HG03039 (cell line): ENCODE measurements at regions not wholly inside any gene's neighbourhood (a gene's known extent, or its start where the extent isn't known, plus 50 kb on each side); places are given as distances from the start of the nearest gene placed in this dataset.
"Not testable (repeated sequence)": the region's sequence is repeated elsewhere in the genome, so short reads cannot be mapped to it uniquely, and the experiment has no call there.

ENCODE experiments used
- ATAC-seq: cut with Tn5 transposase; IDR thresholded peaks from one replicate; pipeline ENCODE4 v1.9.1; 2021; ENCODE audit warnings: mild to moderate bottlenecking, moderate library complexity; ENCODE audit not compliant: unreplicated experiment

DNA sequence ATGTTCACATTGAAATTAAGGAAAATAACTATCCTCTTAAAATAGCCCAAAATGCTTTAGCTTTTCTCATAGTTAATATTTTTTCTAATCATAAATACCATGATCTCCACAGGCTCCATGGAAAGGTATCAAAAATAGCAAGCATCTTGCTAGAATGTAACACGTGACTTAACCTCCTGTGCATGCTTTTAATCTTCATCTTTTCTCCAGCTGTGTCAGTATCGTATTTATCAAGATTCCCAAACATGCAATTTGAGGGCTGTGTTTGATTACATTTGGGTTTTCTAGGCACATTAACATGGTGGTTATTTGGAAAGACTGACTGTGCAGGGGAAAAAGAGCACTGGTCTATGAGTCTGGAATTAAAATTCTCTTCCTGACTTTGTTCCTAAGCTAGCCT lies 472.5 kb upstream of the MCTP2 start:
- ATAC-seq, result no peak

DNA sequence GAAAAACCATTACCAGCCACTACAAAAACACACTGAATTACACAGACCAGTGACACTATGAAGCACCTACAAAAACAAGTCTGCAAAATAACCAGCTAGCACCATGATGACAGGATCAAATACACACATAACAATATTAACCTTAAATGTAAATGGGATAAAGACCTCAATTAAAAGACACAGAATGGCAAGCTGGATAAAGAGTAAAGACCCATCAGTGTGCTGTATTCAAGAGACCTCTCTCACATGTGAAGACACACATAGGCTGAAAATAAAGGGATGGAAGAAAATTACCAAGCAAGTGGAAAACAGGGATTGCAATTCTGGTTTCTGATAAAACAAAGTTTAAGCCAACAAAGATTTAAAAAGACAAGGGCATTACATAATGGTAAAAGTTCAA lies 482.7 kb upstream of the MCTP2 start:
- no peak for ATAC-seq

DNA sequence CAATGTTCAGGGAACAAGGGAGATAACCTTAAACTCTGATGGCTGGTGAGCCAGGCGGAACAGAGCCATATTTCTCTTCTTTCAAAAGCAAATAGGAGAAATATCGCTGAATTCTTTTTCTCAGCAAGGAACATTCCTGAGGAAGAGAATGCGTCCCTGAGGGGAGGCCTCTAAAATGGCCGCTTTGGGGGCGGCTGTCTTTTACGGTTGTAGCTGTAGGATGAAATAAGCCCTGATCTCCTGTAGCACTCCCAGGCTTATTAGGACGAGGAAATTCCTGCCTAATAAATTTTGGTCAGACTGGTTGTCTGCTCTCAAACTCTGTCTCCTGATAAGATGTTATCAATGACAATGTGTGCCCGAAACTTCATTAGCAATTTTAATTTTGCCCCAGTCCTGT lies 496.4 kb upstream of the MCTP2 start:
- ATAC-seq, result not testable (repeated sequence)

DNA sequence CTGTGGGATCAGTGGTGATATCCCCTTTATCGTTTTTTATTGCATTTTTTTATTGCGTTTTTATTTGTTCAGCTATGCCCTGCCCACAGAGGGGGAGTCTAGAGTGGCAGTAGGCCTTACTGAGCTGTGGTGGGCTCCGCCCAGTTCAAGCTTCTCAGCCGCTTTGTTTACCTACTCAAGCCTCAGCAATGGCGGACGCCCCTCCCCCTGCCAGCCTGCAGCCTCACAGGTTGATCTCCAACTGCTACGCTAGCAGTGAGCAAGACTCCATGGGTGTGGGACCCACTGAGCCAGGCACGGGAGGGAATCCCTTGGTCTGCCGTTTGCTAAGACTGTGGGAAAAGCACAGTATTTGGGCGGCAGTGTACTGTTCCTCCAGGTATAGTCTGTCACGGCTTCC lies 500.6 kb upstream of the MCTP2 start:
- no peak for ATAC-seq

DNA sequence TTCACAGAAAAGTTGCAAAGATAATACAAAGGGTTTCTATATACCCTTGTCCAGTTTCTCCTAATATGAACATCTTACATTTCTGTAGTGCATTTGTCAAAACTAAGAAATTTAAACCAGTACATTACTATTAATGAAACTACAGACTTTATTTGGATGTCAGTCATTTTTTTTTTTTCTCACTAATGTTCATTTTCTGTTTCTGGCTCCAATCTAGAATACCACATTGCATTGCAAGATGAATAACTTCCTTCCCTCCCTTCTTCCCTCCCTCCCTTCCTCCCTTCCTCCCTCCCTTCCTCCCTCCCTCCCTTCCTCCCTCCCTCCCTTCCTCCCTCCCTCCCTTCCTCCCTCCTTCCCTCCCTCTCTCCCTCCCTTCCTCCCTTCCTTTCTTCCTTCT lies 509.2 kb upstream of the MCTP2 start:
- ATAC-seq, result no peak

DNA sequence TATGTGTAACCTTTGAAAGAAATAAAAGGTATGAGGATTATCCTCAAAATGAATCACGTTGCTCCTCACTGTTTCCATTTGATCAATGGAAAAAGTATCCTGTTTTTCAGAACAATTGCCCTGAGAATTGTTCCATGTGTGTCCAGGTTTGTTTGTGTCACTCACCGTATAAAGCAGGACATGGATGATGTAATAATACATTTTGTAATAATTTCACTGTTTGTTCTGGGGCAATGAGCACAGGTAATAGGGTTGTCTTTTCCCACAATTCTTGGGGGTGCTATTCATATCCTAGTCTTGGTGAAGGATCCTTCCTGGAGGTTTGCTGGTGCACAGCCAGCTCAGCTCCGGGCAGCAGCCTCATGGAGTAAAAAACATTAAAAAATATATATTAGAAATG lies 510.8 kb upstream of the MCTP2 start:
- no peak for ATAC-seq

- ATAC-seq, result no peak
These were observed 511.4 kb upstream of the MCTP2 start for GRCh38 chr15:93719921-93720351.

GRCh38 chr15:93716615-93717231 lies 514.6 kb upstream of the MCTP2 start:
- ATAC-seq, result no peak

DNA sequence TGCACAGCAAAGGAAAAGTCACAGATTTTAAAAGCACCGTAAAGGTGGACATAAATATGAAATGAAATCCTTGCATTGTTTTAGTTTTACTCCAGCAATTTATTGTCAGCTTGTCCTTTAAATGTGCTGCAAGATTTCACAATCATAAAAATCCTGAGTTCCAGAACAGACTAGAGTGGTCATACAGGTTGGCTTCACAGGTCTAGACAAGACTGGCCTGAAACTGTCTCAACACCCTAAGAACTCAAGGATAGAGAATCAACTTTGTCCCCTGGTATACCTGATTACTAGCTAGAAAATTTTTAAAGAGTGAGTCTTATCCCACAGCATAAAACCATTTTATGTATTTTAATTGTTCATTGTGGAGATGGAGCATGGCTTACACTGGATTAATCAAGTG lies 521.7 kb upstream of the MCTP2 start:
- no peak for ATAC-seq

DNA sequence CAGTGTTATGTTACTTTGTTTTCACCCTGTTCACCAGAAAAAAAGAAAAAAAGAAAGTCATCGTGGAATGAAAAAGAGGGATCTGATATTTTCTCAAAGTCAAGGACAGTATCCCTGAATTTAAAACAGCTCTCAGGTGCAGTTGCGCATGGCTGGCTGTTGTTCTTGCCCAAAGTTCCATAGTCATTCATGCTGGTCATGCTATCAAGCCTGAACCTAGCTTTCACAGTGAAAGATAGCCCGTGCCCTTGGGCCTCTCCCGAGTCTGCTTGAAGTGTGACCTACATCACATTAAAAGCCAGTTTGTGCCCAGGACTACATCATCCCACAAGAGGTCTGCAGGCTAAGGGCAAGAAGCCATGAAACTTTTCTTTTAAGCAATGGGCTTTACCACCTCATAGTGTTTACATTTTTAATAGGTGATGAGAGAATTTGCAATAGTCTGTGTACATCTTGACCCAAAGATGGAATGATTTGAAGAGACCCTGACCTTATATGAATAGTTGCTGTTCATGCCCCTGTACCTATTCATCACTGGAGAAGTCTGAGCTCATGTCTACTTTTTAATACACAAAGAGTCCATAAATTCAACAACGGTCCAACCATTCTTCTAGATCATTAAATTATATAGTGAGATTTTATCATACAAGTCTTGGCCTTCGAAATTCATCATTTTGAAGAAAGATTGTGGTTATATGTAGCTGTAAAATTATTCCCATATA lies 522.5 kb upstream of the MCTP2 start:
- ATAC-seq, result no peak

DNA sequence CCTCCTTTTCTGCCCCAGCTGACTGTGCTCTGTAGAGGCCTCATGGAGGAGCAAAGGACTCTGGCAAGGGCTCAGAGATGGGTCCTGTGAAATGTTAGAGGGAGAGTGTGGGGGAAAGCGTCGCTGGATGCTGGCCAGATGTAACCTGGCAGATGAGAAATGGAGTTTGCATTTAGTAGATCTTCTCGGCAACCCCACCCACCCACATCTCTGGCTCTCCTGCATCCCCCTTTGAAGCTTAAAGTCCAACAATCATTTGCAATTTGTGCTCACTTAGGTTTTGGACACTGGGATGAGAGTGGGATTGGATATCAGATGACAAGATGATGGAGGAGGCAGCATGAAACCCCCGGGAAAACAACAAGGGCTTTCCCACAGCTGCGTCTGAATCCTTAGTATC lies 523.6 kb upstream of the MCTP2 start:
- ATAC-seq, result no peak

- no peak for ATAC-seq
These were observed 524.7 kb upstream of the MCTP2 start for GRCh38 chr15:93706495-93707292.

GRCh38 chr15:93705753-93706455 lies 525.5 kb upstream of the MCTP2 start:
- ATAC-seq, result no peak

DNA sequence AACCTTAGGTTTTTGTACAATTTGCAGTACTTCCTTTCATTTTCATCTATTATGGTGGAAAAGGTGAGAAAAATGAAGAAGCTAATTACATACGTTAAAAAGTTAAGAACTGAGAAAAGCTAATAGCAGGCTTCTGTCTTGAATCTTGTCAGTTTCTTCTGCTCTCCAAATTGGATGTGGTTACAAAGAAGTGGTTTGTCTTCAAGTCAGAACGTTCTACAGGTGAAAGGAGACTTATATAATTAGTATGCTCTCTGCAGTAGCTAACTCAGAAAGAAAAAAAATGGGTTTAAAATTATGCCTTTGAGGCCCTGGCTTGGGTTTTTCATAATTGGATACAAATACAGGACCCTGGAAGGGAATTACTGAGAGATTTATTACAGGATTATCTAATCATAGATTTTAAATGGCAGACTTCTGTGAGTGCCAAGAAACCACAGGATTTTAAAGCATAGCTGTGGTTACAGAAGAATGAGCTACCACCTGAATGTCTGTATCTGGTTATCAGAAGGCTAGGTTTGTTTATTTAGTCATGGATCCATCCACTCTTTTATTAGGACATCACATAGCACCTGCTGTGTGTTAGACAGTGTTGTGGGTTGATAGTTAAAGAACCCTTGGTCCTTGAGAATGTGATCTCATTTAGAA lies 528.1 kb upstream of the MCTP2 start:
- ATAC-seq, result no peak

GRCh38 chr15:93700051-93700450 lies 531.3 kb upstream of the MCTP2 start:
- no peak for ATAC-seq

DNA sequence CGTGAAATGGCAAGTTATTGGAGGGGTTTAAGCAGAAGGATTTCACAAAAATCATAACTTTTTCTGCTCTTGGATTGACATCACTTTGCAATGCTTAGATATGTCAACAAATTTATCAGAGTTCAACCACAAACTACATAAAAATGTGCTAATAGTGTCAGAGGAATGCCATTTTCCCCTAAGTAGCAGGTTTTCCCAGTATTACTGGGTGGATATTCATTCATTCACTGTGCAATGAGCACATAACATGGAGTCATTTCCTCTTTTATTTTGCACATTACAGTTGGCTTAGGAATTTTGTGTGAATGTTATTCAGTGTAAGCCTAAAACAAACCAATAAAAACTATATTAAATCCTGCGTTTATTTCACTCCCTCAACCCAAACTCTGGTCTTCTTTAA lies 537.3 kb upstream of the MCTP2 start:
- ATAC-seq, result no peak

DNA sequence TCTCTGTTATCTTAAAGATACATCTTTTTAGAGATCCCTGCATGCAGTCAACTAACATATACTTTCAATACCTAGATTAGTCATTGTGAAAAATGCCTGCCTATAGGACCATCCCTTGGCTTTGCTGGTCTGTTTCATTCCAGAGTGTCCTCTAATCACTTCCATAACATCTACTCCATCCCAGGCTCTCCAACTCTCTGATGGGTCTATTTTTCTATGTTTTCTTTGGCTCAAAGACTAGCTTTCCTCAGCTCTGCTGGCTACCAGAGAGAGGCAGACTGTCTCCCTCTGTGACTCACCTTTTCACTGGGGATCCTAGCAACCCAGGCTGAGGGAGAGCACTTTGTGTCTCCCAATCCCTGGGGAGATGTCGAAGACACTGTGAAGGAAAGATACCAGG lies 547.7 kb upstream of the MCTP2 start:
- no peak for ATAC-seq

DNA sequence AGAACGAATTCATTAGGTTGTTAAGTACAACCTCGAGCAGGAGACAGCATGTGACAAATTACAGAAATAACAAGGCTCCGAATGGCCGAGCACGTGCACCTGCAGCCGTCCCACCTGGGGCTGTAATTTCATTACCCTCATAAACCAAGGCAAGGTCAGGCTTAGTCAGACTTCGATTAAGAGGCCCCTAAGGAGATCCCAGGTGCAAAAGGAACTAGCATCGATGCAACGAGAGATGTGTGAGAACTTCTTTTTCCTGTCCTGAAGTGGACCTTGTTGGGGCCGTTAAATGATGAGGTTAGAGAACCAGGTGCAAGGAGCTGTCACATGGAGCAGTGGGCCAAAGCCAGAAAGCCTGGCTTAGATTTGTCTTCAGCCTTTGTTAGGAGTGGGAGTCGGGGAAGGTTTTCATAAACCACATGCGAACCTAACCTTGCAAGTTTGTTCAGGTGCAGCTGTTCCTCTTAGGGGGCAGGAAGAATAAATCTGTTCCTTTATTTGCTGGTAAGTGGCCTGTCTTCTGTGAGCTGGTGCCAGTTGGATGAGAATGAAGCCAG lies 559.9 kb upstream of the MCTP2 start:
- ATAC-seq, result no peak

- ATAC-seq, result no peak
These were observed 560.4 kb upstream of the MCTP2 start for GRCh38 chr15:93670931-93671330.

- ATAC-seq, result no peak
These were observed 567.0 kb upstream of the MCTP2 start for GRCh38 chr15:93664213-93664956.
